Hepatocyte (in vitro differentiated cells): ENCODE measurements at regions not wholly inside any gene's neighbourhood (a gene's known extent, or its start where the extent isn't known, plus 50 kb on each side); places are given as distances from the start of the nearest gene placed in this dataset.

ENCODE experiments used
- EZH2 ChIP-seq: fragments of 200-600 bp; sonication (generic); IDR thresholded peaks from 2 replicates; pipeline ENCODE4 v1.6.1; 2016; ENCODE audit warnings: antibody characterized with exemption, mild to moderate bottlenecking, borderline replicate concordance
- EZH2phosphoT487 ChIP-seq: fragments of 200-600 bp; sonication (generic); IDR thresholded peaks from one replicate; pipeline ENCODE4 v1.6.1; 2018; ENCODE audit warnings: antibody characterized with exemption, mild to moderate bottlenecking, low read depth, moderate library complexity; ENCODE audit not compliant: unreplicated experiment, severe bottlenecking
- TF ChIP-seq, protein P1 (sequence below): fragments of 200-600 bp; sonication (generic); IDR thresholded peaks from 2 replicates; pipeline ENCODE4 v1.5.1; 2016; ENCODE audit warnings: antibody characterized with exemption, mild to moderate bottlenecking; ENCODE audit not compliant: poor library complexity

DNA sequence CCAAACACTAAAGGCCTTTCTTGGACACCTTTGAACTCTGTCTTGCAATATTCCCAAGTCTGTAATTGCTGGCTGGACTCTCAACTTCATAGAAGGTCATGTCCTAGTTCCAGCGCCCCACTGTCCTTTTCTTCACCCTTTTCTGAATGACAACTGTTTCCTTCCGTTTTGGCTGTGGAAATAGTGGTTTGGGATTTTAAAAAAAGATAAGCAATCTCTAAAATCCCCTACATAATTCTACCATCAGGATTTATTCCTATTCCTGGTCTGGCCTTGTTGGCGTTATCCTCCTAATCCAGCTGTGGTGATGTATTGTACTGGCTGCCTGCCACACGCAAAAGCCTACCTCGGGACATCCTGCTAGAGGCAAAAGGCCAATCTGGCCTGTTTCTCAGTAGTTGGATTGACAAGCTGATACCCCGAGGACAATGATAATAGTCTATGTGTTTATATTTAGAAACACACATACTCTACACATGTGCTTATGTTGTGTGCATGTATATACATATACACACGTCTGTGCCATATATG is 440.3 kb upstream of the DPH6 start:
- TF ChIP-seq EZH2phosphoT487 = no peak
- TF ChIP-seq EZH2 = no peak
- TF ChIP-seq, protein P1, sequence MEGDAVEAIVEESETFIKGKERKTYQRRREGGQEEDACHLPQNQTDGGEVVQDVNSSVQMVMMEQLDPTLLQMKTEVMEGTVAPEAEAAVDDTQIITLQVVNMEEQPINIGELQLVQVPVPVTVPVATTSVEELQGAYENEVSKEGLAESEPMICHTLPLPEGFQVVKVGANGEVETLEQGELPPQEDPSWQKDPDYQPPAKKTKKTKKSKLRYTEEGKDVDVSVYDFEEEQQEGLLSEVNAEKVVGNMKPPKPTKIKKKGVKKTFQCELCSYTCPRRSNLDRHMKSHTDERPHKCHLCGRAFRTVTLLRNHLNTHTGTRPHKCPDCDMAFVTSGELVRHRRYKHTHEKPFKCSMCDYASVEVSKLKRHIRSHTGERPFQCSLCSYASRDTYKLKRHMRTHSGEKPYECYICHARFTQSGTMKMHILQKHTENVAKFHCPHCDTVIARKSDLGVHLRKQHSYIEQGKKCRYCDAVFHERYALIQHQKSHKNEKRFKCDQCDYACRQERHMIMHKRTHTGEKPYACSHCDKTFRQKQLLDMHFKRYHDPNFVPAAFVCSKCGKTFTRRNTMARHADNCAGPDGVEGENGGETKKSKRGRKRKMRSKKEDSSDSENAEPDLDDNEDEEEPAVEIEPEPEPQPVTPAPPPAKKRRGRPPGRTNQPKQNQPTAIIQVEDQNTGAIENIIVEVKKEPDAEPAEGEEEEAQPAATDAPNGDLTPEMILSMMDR = no peak
